GM18868 (cell line): ENCODE measurements at regions not wholly inside any gene's neighbourhood (a gene's known extent, or its start where the extent isn't known, plus 50 kb on each side); places are given as distances from the start of the nearest gene placed in this dataset.
"Not testable (repeated sequence)": the region's sequence is repeated elsewhere in the genome, so short reads cannot be mapped to it uniquely, and the experiment has no call there.

ENCODE experiments used
- ATAC-seq: cut with Tn5 transposase; IDR thresholded peaks from one replicate; pipeline ENCODE4 v1.9.1; 2021; ENCODE audit warnings: mild to moderate bottlenecking, moderate library complexity; ENCODE audit not compliant: unreplicated experiment

DNA sequence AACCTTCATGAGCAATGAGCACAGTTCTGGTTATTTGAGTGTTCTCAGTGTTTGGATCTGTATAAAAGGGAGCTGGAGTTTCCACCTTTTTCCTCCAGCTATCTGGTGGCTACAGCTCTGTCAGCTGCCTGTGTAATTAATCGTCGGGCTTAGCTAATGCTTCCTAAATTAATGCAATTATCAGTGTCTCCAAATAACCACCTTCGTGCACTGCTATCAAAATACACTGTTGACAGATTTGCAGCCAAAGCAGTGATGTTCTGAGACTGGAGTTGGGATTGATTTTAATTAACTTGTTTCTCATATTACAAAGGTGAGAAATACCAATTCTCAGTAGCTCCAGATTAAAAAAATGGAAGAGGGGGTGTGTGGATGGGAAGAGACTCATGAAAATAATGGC lies 325.8 kb downstream of the CBLN1 start:
- no peak for ATAC-seq

DNA sequence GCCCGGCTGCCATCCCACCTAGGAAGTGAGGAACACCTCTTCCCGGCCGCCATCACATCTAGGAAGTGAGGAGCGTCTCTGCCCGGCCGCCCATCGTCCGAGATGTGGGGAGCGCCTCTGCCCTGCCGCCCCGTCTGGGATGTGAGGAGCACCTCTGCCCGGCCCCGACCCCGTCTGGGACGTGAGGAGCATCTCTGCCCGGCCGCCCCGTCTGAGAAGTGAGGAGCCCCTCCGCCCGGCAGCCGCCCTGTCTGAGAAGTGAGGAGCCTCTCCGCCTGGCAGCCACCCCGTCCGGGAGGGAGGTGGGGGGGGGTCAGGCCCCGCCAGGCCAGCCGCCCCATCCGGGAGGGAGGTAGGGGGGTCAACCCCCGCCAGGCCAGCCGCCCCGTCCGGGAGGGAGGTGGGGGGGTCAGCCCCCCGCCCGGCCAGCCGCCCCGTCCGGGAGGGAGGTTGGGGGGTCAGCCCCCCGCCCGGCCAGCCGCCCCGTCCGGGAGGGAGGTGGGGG lies 330.0 kb downstream of the CBLN1 start:
- ATAC-seq = not testable (repeated sequence)

DNA sequence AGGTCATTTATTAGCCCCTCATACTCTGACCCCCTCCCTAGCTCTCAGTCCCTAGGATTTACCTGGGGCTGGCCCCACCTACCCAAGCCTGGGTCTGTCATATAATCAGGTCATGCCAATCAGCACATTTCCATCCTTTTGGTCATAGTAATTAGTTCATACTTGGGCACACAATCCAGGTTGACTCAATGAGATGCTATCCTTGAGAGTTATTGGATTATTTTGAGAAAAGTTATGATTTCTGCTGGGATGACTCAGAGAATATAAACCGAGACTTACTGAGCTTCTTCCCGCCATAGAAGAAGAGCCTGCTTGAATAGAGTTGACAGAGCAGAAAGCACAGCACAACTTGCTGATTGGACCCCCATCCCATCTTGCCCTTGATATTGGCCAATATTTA lies 331.5 kb downstream of the CBLN1 start:
- no peak for ATAC-seq

DNA sequence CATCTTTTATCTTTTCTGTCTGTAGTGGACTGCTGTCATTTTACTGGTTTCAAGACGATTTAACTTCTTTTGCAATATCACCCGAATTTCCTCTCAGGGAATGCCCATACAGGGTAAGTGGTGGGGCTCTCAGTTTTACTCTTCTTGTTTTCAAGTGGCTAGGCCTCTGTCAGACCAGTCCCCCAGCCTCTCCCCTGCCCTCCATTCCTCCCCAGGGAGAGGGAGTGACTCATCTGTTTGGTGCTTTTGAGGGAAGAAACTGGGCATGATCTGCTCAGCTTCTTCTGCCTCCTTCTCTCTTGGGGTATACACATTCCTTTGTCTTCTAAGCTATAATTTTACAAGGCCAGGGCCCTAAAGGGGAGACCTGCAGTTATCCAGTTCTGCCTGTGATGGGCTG lies 332.0 kb downstream of the CBLN1 start:
- ATAC-seq = peak; percentile 57

DNA sequence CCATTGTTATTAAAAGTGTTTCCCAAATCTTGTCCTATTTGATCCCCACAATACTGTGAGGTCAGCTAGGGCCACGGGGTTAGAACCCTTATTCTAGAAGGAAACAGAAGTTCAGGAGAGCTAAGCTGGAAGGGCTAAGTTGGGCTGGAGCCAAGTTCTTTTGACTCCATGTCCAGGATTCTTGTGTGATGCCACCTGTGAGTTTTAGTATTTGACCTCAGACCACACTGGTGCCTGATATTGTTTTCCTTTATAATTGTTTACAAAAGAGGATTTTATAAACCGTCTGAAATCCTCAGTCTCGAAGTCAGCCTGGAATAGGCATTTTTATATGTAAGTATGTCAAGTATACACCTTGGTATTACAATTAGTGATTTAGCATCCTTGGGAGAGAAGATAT lies 332.7 kb downstream of the CBLN1 start:
- no peak for ATAC-seq

DNA sequence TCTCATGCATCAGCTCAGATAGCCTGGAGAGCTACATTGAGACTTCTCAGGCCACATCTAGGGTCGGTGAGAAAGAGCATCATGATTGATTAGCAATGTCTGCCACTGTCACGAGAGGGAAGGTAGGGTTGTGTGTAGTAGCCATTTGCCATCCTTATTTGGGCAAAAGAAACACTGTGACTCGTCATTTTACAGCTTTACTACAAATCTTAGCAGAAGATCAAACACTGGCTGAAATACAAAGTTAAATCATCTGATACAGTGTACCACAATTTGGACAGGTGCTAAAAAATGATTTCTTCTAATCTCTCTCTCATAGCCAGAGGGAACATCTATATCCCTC lies 334.3 kb downstream of the CBLN1 start:
- ATAC-seq = no peak

DNA sequence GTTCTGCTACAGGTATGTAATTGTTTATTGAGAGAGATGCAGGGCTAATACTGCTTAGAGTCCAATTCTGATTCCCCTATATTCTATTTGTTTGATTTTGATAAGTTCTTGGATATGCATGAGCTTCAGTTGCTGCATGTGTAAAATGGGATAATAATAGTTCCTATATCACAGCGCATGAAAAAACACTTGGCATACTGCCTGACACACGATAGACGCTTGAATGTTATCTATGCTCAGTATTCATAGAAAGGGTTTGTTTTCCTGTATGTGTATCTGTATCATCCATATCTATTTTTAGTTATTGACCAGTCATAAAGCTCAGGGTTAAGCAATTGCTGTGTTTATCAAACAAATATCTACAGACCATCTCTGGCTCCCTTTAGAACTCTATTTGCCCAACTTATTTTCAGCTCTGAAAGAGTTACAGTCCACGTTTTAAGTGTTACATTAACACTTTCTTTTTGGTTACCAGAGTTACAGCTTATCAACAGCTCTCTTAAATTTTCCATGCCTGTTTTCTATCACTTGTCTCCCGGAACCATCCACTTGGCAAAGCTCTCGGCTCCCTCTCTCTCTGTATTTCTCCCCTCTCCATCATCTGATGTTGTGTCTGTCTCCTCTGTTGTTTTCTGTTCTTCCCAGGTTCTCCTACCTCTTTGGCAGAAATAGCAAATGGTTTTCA lies 334.8 kb downstream of the CBLN1 start:
- no peak for ATAC-seq

DNA sequence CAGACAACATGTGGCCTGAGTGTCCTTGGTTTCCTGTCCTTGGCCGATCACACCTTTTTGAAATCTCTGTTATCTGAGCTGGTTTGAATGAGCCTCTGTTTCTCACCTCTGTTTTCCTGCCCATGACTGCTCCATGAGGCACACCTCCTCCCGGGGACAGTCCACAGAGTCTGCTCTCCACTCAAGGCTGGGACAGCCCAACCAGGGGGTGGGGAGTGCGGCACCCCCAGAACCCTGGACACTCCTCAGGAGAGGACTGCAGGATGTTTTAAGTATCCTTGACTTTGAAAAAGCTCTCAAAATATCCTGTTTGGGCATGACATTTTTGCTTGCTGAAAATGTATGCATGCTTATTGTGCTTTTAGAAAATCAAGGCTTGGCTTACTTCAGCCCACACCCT lies 333.0 kb upstream of the N4BP1 start:
- ATAC-seq = no peak

DNA sequence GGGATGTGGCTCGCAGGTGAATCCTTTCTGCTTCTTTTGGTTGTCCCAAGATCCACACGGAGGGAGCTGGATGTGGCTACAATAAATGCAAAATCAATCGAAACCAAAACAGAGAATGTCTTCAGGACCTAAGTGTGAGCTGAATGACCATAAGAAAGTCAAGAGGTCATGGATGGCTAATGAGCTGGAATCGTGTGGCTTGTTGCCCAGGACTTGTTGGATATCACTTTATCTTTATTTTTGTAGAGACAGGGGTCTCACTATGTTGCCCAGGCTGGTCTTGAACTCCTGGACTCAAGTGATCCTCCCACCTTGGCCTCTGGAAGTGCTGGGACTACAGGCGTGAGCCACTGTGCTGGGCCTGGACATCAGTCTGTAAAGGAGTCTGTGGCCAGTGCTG lies 326.8 kb upstream of the N4BP1 start:
- no peak for ATAC-seq

DNA sequence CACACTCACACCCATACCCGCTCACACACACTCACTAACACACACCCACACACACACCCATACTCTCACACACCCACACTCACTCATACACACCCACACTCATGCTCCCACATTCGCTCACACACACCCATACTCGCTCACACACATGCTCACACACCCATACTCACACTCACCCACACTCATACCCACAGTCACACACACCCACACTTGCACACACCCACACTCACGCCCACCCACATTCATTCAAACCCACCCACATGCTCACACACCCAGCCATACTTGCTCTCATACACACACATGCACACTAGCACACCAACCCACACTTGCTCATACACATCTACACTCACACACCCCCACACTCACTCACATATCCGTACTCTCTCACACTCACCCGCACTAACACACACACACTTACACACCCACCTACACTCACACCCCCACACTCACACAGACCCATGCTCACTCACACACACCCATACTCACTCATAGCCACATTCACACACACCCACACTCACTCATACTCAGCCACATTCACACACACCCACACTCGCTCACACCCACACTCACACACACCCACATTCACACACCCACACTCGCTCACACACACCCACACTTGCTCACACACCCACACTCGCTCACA lies 322.4 kb upstream of the N4BP1 start:
- no peak for ATAC-seq

DNA sequence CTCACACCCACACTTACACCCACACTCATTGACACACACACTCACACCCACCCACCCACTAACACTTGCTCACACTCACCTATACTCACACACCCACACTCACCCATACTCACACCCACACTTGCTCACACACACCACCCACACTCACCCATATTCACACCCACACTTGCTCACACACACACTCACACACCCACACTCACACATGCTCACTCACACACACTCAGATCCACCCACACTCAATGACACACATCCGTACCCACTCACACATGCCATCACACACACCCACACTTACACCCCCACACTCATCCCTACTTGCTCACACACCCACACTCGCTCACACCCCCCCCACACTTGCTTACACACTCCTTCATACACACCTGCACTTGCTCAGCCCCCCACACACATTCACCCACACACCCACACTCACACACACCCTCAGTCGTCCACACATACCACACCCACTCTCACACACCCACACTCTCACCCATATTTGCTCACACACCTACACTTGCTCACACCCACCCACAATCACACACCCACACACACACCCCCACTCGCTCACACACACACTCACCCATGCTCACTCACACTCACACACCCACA lies 321.1 kb upstream of the N4BP1 start:
- ATAC-seq = no peak

DNA sequence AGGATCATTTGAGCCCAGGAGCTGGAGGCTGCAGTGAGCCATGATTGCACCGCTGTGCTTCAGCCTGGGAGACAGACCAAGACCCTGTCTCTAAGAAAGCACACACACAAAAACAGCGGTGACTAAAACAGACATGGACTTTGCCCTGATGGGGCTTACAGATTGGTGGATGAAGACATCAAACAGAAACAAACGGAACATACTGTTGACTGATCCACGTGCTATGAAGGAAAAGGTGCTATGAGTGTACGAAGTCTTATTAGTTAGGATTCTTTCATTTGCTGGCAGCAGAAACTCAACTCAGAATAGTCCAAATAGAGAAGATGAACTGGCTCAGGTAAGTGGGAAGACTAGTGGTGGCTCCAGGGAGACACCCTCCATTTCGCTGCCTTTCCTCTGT lies 309.8 kb upstream of the N4BP1 start:
- ATAC-seq = no peak

DNA sequence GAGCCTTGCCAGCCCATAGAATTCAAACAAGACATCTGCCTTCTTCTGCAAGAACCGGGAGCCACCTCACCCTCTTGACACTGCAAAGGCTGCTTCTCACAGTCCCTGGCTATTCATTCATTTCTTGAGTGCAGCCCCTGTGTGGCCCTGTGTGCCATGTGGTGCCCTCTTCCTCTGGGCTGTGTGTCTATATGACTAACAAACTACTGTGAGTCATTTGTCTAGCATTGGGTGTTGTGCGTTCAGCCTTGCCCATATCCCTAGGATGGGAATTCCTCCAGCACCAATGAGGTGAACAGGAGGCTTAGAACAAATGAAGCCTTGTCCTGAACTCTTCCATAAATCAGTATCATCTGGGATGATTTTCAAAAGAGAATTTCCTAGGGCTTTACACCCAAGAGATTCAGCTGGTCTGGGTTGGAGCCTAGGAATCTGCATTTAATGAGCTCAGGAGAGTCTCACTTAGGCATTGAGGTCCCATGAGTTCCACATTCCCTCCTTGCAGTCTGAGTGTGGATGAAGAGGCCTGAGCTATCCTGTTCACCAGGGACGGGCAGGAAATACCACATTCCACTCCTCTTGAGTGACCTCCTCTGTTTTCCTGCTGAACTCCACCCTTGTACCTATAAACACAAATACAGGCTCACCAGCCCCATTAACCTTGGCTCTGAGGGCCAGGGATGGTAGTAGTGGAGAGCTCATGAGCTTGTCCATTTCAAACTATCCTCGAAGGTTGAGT lies 308.7 kb upstream of the N4BP1 start:
- ATAC-seq = no peak

DNA sequence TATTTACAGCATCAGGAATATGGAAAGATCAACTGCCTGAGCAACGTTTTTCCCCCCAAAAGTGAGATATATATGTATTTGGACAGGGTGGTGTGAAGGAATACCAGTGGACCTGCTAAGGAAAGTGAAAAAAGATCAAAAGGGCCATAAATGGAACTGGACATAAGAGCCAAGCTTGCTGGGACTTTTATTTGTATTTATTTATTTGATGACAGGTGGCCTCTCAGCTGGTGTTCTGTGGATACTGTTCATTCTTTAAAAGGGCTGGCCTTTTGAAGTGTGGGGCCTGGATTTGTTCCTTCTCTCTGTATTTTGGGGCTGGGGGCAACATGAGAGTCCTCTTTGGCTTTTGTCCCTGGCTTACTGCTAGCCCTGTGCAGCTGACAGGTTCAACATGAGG lies 306.6 kb upstream of the N4BP1 start:
- no peak for ATAC-seq

DNA sequence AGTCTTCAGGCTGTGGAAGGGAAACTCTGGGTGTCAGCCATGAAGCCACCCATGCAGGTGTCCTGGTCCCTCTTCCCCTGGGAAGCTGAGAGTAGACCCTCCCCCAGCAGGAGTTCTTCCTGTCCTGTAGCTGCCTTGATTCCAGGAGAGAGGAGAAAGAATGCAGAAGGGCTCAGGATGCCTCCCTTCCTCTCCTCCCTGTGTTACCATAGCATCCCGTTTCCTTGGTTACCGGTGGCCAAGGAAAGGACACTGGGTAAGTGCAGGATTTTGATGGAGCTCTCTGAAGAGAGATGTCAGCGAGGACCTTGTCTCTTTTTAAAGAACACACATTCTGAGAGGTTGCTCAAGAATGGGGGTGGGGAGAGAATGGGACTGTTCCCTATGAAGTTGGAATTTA lies 304.1 kb upstream of the N4BP1 start:
- ATAC-seq = no peak

DNA sequence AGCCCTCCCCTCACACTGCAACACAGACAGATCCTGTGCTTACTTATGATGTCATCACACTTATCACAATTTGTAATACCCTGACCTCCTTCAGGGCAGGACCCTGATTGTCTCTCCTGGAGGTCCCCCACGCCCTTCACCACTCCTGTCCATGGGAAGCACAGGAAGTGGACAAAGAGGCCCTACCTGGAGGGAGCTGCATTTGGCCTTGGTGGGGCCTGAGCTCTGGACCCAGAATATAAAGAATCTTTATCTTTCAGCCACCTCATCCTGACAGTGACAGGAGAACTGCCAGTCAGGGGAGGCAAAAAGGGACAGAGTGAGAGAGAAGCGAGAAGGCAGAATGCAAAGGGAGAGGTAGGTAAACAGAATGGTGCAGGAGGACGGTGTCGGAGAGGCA lies 303.4 kb upstream of the N4BP1 start:
- ATAC-seq = no peak

DNA sequence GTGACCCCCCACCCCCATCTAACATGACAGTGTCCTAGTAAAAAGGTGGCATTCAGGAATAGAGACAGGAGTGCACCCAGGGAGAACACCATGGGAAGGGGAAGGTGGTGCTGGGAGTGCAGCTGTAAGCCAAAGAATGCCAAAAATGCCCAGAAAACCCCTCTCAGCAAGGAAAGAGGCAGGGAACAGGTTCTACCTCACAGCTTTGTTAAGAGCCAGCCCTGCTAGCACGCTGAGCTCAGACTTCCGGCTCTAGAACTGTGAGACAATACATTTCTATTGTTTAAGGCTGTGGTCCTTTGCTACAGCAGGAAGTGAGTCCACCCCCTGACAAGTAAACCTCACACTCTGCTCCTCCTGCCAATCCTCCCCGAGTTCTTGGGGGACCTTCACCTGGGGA lies 302.4 kb upstream of the N4BP1 start:
- peak; percentile 53 for ATAC-seq

DNA sequence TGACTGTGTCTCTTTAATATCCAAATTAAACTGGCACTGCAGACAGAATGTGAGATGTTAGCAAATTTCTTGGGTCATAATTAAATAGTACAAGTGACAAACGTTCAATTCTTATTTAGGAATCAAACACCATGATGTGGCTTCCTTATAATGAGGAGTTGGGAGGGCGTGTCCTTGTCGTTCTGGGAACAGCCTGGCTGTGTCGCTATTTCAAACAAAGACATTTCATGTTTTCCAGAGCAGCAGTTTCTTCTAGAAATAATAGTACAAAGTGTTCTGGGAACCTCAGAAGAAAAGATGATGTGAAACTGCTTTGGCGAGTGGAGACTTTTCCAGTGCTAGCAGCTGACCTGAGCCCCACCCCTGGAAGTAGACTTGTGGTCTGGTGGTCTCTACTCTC lies 301.7 kb upstream of the N4BP1 start:
- no peak for ATAC-seq

DNA sequence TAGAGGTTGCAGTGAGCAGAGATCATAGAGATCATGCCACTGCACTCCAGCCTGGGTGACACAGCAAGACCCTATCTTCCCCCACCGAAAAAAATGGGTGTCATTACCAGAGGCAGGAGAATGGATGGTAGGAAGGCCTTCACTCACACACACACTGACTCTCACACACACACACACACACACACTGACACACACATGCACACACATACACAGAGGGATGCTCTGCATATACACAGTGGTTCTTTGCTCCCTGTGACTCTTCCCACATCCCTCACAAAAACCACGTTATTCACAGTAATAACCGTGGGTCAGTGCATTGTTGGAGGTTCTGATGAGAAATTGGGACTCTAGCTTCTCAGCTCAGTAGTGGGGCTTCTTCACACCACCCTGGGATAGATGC lies 300.2 kb upstream of the N4BP1 start:
- no peak for ATAC-seq

DNA sequence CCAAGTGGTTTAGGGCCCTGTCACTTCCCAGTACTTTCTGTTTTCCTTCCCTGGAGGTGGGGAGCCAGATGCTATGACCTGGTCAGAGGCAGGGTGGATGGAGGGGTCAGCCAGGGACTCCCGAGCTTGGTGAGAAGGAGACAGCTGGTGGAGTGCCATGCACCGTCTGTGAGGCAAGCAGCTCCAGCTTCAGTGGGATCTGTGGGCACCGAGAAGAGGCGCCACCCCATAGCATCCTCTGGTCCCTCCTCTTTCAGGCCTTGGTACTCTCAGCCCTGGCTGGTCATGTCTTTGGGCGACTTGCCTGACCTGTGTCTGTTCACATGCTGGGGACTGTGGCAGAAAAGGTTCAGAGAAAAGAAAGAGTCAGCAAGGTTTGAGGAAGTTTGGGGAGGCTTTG lies 299.3 kb upstream of the N4BP1 start:
- no peak for ATAC-seq

DNA sequence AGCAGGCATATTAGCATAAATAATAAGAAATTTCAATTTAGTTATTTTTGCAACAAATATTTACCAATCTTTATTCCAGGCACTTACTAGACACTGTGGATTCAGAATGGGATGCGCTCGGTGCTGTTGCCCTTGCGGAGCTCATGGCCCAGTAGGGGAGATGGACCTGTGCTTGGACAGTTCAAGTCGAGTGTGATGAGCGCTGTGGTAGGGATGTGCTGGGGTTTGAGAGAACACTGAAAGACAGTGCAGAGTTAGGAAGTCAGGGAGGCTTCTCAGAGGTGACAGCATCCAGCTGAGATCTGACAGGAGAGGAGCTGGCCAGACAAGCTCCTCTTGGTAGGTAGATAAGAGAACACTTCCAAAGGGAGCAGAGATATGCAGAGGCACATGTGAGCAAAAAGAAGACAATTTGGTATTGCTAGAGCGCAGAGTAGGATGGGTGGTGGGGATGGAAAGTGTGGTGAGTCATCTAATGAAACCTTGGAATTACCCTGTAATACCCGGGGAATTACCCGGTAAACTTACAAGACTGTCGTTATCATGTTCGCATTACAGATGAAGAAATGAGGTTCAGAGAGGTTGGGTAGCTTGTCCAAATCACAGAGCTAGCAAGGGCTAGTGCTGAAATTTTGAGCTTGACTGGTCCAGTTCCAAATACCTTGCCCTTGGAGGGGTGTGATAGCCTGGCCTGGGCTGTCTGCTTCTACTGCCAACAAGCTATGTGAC lies 298.1 kb upstream of the N4BP1 start:
- ATAC-seq = peak; percentile 80
